DMS53 (cell line): ENCODE measurements at regions not wholly inside any gene's neighbourhood (a gene's known extent, or its start where the extent isn't known, plus 50 kb on each side); places are given as distances from the start of the nearest gene placed in this dataset.
A peak's percentile ranks its signal among the peaks of the same experiment; 100 is the strongest.

ENCODE experiments used
- DNase-seq: peaks from one replicate; lab custom pipeline; 2025; lab: John Stamatoyannopoulos, UW

DNA sequence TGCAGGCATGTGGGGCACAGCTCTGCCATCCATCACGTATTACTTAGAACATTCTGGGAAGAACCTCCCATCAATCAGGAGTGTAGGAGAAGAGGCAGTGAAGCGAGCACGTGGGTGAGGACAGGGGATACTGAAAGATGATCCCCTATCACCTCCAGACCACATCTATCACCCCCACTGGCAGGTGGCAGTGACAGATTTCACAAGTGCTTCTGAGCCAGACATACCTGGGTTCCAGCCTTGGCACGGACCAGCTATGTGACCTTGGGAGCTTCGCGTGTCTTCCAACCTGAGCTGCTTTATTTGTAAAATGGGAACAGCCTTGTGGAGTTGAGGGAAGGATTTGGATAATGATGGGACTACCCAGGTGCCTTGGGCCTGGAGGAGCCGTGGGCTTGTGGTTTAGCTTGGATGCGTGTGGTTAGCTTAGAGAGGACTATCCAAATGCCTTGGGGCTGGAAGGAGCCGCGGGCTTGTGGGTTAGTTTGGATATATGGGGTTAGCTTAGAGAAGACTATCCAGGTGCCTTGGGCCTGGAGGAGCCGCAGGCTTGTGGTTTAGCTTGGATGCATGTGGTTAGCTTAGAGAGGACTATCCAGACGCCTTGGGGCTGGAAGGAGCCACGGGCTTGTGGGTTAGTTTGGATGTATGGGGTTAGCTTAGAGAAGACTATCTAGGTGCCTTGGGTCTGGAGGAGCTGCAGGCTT is 206.4 kb downstream of the ENGASE start:
- DNase-seq = no peak

DNA sequence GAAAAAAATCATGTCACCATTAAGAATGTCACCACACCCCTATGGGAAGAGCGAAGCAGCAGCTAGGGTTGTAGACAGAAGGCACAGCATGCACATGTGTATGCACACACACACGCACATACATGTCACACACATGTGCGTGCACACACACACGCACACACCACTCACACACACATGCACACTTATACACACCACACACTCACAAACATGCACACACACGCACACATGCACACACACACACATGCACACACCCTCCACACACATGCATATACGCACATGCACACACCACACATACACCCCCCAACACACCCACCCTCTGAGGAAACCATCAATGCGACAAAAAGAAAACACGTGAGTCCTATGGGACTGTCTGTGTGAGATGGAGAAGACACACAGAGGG is 205.4 kb downstream of the ENGASE start:
- DNase-seq = no peak

DNA sequence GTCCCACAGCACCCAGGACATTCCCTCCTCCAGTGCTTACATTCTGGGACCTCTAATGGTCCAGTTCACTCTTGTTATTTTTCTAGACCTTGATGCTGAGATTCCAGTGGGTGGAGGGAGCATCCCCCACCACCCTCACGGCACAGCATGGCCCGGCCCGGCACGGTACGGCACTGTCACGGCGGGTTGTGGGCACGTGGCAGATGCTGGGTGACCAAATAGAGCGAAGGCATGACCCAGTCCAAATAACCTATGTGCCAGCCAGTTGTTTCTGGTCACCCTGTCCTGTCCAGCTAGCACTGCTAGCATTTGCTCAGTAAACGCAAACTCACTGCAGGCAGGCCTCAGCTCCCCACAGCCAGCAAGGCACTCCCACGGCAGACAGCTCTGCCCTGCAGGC is 204.7 kb downstream of the ENGASE start:
- no peak for DNase-seq

DNA sequence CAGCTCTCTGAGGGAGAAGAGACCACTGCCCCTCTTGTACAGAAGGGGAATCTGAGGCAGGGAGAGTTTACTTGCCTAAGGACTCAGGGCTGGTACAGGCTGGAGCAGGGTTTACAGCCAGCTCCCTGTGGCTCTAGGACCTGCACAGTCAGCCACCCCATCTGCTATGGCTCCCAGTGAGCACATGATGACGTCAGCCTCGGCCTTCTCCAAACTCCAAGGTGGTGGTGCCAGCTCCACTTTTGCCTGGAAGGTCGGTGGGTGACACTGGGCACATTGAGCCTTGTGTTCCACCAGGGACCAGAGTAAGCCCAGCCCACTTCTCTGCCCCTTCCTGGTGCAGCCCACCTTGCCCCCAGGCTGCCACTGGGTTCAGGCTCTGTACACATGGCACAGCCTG is 202.2 kb downstream of the ENGASE start:
- DNase-seq = no peak

DNA sequence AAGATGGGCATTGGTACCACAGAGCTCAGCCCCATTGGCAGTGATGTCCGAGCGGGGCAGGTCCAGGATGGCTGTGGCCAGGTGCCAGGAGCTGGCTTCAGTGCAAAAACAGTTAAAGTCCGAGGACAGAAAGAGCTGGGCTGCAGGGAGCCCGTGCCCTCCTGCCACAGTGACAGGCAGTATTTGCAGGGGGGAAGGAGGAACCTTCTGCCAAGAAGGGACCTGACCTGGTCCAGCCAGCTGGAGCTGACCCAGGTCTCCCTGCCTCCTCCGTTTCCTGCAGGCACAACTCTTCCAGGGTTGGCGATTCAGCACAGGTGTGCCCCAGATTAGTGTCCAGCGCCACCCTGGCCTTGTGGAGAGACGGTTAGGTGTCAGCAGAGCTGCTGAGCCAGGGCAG is 199.0 kb downstream of the ENGASE start:
- DNase-seq = no peak

DNA sequence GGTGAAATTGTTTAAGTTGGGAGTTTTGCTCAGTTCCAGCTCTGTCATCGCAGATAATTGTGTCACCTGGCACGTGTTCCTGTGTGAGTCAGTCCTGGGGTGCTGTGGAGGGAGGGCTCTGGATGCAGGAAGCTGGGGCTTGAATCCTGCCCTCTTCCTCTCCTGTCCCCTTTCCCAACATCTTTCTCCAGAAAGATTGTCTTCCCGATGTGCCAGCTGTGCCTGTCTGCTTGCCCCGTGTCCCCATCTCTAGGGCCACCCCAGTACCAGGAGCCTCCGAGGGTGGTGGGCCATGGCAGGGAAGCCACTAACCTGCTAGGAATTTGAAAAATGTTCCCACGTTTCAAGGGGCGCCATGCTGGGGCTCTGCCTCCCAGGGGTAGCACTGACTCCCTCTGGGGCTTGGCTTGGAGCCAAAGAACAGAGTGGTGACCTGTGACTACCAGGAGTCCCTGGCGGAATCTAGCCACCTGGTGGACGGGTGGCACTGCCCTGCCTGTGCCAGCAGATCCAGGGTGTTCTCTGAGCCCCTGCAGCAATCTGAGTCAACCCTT is 198.1 kb downstream of the ENGASE start:
- peak; percentile 6 for DNase-seq

DNA sequence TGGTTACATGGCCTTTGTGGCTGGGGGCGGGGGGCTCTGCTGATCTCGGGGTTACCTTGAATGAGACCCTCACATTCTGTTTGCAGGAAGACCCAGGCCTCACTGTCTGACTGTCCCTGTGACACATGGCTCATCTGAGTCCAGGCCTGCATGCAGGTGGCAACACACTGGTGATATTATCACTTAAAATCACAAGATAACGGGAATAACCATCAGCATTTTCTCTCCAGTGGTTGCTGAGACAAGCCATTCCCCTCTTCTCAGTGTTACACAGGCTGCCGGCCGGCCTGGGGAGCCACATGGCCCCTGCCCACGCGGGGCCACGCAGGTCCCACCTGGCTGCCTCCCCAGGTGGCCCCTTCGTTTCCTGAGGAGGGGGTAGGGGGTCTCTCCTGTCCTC is 197.6 kb downstream of the ENGASE start:
- DNase-seq = no peak

DNA sequence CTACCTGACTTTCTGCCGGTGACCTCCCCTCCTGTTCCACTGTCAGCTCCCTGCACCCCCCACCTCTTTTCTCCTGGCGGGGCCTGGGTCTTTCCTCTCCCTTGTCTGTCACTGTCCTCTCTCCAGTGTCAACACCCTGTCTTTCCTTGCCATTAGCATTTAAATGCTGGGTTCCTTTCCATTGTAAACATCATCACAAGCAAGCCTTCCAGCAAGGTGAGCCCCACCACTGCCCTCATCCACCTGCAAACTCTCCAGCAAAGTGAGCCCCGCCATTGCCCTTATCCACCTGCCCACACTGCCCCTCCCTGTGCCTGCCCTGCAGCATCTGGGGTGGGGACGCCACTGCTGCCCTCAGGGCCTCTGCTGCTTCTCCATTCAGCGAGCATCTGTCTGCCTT is 195.0 kb downstream of the ENGASE start:
- DNase-seq = no peak

DNA sequence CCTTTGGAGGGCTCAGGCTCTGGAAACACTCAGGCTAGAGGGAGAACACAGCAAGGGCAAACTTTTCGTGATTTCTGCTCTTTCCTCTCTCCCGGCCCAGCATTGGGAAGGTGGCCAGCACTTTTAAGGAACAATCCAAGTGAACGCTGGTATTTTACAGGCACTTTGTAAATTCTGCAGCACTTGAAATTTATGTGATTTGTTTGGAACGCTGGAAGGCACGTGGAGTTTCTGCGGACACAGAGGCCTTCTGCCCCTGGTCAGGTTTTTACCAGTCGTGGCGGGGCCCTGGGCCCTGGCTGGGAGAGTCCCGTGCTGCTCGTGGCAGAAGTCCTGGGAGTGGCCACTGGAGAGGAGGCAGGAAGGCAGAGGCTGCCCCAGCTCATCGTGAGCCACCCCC is 188.6 kb downstream of the ENGASE start:
- no peak for DNase-seq

DNA sequence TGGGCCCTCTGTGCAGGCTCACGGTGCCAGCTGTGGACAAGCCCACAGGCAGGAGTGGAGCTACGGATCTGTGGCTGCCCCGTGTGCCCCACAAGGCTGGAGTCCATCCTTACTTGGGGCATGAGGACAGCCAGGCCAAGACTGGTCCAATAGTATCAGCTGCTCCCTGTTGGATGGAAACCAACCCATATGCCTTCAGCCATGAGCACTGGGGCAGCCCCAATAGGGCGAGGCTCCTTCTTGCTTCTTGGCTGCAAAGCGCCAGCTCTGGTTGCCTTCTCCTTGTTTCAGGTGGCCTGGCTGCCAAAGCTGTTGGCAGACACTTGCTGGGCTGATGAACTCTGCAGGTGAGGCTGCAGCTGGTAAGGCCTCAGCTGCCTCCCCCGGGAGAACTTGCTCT is 188.0 kb downstream of the ENGASE start:
- no peak for DNase-seq

DNA sequence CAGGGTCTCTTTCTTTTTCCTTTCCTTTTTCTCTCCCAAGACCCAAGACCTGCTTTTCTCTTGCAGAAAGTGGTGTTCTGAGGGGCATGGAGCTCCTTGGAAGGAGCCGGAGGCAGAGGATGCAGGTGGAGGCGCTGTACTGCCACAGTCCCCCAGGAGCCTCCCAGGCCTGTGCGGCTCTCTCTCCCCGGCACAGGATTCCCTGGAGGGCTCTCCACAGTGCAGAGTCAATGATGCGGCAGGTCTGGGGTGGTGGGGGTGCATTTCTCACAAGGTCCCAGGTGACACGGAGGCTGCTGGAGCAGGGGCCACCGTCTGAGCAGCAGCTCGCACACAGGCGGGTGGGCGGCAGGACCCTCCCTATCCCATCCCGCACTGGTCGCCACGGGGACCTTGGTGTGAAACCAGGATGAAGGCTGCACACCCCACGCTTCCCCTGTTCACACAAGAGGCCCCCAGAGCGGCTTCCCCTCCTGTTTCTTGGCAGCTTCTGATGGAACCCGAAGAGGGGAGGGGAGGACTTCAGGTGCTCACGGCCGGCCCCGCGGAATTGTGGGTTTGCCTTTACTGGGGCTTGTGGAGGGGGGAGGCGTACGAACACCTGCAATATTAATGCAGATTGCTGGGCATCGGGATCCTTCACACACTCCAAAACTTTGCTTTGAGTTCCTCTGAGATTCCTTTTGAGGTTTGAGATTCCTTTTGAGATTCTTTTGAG is 186.9 kb downstream of the ENGASE start:
- DNase-seq = no peak

DNA sequence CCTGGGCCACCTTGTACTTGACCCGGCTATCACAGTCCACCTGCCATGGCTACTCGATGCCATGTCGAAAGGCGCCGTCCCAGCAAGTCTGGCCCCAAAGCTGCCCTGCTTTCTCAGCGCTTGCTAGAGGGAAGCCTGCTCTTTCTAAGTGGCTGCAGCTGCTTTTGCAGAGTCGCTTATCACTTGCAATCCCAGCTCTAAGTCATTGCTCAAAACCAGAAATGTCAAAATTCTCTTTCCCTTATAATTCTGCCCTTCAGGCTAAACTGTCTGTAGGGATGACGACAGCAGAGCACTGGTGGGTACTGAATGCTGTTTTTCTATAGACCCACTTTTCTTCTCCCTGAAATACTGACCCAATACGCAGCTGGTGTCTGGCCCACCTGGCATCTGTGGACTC is 184.2 kb downstream of the ENGASE start:
- DNase-seq = no peak

DNA sequence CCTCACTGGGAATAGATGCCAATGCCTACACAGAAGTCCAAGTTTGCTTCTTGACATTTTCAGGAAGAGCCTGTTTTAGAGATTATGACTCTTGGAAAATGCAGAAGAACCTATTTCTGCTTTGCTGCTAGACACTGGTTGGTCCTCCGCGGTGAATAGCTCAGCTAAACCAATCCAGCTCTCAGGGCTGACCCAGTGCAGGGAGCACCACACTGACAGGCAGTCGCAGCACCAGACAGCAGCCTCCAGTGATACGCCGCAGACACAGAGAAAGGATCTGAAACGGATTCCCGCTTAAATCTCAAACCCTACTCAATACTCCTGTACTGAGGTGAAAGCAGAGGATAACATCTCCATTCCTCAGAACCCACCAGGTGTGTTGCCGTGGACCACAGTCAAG is 183.4 kb downstream of the ENGASE start:
- DNase-seq = no peak

DNA sequence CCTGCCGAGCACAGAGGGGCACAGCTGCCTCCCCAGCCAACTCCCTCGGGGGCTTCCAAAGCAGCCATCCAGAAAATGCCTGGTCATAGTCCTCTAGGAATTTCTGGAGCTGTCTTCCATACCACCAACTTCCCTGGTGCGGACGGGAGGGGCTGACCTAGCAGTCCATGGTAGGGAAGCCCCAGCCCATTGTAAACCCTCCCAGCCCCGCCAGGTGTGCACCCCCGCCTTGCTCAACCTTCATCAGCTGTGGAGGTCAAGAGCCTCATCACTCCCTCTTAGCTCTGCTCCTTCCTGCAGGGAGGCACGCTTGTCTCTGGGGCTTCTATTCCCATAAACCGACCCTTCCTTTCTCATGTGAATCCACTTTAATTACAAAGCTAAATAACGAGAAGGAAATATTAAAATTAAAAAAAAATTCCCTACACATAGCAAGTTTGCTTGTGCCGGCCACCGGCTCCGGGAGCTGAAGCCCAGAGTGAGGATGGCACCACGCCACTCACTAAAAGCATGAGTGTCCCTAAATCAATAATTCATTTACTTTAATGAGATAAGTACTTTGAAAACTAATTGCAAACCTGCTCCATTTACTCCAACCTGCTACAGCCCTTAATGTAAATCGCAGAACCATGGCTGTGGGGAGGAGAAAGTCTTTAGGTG is 181.4 kb downstream of the ENGASE start:
- no peak for DNase-seq

DNA sequence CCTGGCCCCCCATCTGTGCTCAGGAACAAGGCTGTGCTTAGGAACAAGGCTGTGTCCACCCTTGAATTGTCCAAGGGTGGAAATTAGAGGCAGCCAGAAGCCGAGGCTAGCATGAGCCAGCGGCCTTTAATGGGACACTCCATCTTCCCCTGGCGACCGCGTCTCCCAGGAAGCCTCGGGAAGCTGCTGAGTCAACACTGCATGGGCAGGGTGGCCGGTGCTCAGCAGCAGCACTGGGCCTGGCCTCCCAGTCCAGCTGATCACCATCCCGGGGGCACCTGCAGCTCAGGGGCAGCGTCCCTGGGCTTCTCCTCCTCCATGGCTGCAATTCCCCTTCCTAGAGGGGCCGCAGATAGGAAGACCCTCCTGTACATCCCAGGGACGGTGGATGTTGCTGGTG is 180.8 kb downstream of the ENGASE start:
- no peak for DNase-seq

DNA sequence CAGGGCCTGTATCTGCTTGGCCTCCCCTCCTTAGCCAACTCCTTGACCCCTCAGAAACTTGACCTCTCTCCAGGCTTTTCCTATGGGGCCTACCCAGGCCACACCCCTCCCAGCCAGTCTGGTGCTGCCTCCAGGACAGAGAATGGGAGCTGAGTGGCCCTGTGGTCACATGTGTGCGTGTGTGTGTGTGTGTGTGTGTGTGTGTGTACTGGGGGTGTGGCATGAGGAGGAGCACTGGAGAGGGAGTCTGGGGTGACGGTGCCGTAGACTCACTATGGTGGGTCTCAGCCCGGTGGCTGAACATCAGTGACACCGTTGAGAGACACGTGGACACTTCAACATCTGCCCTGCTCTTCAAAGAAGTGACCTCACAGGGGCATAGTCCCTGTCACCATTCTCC is 180.4 kb downstream of the ENGASE start:
- no peak for DNase-seq

DNA sequence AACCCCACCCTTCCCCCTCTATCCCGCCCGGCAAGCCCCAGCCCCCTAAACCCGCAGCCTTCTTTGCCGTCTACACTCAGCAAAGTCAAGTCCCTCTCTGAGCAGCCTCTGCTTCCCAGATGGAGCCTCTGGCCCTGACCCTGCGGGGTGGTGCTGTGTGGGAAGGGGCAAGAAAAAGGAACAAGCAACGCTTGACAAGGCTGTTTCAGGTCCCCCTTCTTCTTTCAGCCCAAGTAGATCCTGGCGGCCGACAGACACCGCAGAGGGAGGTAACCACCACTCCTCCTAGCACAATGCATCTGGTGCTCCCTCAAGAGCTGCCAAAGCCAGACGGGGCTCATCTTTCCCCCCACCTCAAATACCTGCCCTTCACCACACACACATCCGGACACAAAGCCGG is 178.3 kb downstream of the ENGASE start:
- no peak for DNase-seq

DNA sequence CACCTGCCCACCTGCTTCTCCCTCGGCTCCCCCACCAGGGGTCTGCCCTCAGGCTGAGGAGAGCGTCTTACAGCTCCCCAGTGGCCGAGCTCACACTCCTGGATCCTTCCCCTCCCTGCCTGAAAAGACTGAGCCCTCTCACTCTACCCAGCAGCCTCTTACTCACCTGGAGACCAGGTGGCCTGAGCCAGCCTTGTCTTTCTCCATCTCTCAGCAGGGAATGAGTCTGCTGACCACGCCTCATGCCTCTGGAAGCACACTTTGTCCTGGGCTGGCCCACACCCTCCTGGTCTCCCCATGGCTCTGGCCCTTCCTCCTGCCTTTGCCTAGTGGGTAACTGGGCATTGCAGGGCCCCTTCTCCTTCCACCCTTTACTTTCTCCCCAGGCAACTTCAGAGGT is 177.2 kb downstream of the ENGASE start:
- DNase-seq = no peak

DNA sequence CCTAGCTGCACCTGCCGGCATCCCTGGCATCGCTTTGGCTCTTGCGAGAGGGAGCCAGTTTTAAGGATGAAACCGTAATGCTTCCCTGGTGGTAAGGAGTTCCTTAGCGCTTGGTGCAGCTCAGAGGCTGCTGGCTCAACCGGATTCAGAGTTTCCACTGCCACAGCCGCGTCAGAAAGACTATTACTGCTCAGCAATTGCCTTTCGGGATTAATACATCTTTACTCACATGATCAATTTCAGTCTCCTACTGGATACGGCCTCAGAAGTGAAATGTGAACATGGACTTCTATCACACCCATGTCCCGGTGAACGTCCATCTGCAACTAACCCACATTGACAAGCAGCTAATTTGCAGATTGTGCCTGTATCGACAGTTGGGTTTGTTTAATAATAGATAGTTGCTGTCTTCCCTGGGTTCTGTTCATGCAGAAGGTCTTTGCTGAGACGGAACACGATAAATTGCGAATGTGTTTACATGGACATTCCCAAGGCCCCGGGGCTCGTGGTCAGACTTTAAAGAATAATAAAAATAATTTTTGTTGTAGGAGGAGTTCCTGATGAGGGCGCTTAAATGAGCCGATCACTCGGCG is 175.4 kb downstream of the ENGASE start:
- no peak for DNase-seq

DNA sequence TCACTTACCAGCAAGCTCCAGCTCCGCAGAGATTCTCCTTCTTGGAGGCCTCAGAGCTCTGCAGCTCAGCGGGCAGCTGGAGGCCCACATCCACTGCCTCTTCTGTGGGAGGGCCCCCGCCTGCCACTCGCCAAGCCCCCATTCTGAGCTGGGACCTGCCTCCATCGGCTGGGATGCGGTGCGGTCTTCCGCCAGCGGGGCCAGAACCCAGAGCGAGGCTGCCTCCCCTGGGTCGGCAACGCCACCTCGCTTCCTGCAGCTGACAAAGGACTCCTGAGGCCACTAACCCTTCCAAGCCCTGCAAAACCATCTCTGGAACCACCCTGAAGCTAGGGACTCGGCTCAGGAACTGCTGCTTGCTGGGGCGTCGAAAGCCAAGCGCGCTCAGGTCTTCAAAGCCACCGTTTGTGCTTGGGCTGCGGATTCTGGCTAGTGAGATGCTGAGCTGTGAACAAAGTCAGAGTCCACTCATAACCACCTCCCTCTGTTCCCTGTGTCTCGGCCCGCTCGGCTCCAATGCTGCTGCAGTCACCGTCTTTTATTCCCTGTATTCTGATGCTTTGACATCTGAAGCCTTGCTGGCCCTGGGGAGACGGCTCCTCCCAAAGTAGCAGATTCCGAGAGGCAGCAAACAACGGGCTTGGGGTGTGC is 174.3 kb downstream of the ENGASE start:
- no peak for DNase-seq

DNA sequence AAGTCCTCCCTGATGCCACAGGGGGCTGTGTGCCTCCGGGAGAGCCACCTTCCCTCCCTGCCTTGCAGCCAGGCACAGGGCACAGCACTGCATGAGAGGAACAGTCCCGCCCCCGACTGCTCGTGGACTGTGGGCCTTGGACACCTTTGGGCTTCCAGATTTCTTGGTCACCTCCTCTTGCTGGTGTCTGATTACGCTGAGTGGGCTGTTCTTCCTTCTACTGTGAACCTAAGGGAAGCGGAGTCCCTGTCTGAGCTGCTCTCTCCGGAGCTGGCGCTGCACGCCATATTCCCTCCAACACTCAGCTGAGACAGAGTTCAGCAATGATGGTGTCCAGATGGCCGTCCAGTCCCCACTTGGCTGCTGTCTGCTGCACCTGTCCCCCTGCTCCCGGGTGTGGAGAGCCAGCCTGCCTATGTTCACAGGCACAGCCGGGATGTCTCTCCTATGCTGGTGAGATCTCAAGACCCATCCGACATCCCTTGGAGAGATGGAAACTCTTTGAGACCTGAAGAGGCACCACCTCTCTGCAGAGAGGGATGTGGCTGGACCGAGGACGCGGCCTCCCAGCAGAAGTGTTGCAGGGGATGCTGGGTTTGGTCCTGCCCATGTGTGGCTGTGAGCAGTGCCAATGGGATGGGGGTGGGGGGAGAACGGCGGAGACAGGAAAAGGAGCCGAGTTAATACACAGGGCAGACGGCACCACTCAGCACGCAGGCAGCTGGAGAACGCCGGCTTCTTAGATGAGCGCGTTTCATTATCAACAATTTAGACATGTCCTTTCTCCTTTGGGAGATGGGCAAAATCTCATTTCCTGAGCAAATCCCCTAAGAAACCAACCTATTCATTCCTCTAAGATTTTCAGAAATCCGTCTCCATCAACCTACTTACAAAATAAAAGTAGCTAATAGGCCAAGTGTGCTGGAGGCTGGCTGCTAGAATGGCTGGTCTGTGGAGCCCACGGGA is 171.9 kb downstream of the ENGASE start:
- no peak for DNase-seq
